NCI-H446 treated with DMSO at 0.1 percent for 48 hours (cell line): ENCODE measurements at regions not wholly inside any gene's neighbourhood (a gene's known extent, or its start where the extent isn't known, plus 50 kb on each side); places are given as distances from the start of the nearest gene placed in this dataset.
"Not testable (repeated sequence)": the region's sequence is repeated elsewhere in the genome, so short reads cannot be mapped to it uniquely, and the experiment has no call there.

Experiments used
- DNase-seq: peaks from one replicate; lab custom pipeline; 2025; lab: John Stamatoyannopoulos, UW

DNA sequence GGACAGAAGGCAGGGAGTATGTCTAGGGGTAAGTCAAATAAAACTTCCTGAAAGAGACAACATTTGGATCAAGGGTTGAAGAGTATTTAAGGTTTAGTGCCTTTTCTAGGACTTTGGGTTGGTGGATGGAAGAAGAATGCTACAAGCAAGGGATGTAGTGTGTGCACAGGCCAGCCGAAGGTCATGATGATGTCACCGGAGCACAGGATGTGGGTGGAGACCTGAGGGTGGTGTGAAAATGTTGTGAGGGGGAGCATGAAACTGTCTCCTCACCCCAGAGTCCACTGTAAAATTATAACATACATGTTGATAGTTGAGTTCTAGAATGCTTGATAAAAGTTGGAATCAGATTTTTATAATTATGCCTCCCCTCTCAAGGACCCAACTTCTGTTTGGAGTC, 553.3 kb upstream of the SGCD start:
- DNase-seq = no peak

DNA sequence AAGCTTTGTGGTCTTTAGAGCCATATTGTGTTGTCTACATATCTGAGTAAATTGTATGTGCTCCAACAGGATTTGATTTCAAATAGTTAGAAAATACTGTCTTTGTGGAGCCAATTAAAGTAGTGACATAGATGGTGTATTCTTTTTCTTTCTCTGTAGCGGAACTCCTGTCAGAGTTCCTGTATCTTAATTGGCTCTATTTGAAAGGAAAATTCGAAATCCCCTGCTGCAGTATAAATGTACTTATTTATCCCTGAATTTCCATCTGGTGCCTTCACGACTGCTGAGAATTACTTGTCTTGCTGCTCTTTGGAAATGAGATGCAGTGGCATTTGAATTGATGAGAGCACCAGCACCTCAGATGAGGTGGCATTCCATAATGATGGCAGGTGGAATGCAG, 546.7 kb upstream of the SGCD start:
- no peak for DNase-seq

DNA sequence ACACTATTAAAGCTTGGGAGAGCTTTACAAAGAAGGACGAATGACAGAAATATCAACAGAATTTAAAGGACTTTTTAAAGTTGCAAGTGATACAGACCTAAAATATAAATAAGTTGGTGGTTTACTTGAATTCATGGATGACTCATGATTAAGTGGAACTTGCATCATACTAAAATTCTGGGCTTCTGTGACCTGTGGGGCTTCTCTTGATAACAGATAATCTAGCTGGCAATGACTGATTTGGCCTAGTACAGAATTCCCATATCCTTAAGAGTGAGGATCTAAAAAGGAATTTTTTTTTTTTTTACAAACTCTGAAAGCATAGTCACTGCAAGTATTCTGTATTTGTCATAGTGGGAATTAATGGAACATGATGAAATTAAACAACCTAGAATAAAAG, 543.7 kb upstream of the SGCD start:
- DNase-seq = no peak

DNA sequence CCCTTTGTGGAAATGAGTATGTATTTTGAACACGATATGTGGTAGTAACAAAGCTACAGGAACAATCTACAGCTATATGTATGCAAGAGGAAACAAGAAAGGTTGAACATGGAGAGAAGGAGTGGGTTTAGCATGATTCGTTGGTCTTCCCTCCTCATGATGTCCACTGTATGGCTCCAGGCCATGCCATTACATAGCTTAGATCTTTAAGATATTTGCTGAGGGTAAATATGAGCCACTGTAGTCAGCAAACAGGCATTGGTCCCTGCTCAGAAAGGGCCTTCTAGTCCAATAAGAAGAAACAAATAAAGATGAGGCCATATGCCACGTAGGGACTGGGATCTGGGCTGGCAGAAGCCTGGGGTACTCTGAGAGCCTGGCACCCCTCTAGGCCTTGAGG, 543.2 kb upstream of the SGCD start:
- no peak for DNase-seq

DNA sequence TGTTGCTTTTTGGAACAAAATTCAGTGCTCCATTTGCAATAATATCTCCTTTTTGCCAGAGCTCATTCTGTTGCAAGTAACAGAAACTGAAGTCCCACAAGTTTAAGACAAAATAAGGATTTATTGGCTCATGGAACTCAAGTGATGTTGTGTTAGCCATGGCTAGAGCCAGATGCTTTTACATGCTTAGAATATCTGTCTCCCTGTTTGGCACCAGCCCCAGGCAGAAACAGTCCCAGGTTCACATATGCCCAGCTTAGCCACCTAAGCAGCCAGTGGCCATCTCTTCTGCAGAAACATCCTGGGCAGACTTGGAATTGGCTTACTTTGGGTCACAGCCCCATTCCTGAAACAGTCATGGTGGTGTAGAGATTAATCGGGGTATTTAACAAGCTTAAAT, 540.9 kb upstream of the SGCD start:
- no peak for DNase-seq

DNA sequence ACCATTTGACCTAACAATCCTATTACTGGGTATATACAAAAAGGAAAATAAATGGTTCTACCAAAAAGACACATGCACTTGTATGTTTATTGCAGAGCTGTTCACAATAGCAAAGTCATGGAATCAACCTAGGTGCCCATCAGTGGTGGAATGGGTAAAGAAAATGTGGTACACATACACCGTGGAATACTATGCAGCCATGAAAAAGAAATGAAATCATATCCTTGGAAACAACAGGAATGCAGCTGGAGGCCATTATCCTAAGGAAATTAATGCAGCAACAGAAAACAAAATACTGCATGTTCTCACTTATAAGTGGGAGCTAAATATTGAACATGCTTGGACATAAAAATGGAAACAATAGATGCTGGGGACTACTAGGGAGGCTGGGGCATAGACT, 534.1 kb upstream of the SGCD start:
- no peak for DNase-seq

DNA sequence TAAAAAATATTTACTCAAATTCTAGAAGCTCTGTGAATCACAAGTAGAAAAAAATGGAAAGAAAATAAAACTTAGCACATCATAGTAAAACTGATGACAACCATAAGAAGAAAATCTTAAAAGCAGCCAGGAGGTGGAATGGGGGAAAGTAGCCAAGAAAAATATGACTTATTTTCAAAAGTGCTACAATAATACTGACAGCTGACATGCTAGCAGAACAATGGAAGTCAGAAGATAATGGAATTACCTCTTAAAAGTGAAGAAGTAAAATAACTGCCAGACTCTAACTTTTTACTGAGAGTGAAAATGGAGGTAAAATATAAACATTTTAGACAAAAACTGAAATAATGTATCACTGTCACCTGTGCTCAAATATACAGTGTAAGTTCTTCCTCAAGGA, 532.2 kb upstream of the SGCD start:
- DNase-seq = no peak

DNA sequence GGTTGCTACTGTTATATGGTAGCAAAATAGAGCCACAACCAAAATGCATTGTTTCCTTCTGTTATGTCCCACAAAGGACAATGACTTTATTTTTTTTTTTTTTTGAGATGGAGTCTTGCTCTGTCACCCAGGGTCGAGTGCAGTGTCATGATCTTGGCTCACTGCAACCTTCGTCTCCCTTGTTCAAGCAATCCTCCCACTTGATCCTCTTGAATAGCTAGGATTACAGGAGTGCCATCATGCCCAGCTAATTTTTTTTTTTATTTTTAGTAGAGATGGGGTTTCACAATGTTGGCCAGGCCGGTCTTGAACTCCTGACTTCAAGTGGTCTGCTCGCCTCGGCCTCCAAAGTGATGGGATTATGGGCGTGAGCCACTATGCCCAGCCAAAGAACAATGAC, 527.7 kb upstream of the SGCD start:
- no peak for DNase-seq

DNA sequence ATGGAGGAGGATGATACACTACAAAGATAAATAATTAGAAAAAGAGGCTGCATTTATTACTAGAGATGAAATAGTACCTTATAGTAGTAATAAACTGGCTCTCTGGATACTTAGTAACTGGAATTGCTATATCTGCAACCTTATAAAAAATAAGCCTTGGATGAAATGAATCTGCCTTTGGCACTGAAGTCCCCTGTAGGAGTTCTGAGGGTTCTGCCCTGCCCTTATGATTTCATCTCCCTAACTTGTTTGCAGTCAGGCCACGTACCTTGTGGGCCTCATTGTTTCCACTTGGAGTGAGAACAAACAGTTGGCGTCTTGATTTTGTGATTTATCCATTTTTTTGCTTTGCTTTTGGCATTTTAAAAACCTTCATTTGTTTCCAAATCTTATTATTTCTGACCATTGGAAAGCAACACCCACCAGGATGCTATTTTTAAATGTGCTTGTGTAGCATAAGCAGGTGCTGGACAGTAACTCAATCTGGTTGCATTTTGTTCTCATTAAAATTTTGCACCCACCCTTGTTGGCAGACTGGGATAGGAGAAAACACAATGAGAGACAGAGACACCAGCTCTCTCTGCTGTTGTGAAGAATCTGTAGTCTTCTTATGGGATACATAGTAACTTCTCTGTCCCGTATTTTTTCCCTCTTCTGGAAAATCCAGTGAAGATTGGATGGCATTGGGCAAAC, 518.9 kb upstream of the SGCD start:
- no peak for DNase-seq

DNA sequence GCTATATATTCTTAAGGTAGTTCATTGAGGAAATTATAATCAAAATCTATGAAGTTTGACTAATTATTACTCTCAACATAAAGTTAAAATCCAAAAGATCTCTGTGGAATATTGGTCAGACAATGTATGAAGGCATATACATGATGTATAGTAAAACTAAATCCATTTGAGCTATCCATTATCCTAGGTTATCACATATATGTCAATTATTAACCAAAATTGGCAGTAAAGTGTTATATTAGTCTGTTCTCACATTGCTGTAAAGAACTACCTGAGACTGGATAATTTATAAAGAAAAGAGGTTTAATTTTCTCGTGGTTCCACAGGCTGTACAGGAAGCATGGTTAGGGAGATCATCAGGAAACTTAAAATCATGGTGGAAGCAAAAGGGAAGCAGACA, 511.7 kb upstream of the SGCD start:
- no peak for DNase-seq

DNA sequence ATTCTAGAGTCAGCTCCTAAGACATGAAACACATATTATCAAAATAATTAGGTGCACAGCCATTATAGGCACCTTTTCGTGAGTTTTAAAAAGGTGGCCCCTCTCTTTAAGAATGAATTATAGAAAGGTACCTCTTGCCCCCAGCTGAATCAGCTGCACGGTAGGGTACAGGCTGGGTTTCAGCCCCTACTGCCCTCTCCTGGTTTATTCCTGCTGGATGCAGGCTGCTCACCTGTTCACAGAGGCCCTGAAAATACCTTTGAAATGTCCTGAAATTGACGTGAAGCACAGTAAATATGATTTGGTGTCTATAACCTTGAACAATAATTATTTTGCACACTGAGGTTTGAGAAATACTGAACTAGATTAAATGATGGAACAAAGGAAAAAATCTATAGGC, 504.8 kb upstream of the SGCD start:
- DNase-seq = no peak

DNA sequence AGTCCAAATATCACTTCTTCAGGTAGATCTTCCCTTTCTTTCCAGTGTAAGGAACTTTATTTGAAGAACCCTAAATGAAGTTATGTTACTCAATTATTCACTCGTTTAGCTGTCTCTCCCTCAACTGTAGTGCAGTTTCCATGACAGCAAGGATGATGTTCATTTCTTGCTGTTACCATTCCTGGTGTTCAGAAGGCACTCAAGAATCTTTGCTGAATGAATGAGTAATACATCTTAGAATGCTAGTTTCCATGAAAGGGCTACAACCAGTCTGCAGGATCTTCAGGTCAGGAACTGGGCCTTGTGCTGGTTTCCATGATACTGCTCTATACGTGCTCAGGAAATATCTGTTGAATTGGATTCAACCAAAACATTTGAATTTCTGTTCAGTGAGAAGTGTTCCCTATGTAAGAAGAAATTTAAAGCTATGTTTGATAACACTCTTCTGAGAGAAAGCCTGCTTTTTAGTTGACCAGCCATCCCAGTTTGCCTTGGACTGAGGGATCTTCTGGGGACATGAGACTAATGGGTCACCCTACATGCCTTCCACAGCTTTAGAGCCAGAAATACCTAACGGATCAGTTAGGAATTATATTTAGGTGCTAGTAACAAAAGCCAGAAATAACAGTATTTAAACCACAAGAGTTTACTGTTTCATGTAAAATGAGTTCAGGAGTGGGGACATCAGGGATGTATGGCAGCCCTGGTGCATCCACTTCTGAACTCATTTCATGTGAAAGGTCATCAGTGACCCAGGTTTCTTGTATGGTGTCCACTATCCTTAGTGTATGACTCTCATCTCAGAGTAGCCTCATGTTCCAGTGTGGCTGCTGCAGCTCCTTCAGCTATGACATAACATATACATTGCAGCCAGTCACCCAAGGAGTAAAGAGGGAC, 500.1 kb upstream of the SGCD start:
- DNase-seq = no peak

DNA sequence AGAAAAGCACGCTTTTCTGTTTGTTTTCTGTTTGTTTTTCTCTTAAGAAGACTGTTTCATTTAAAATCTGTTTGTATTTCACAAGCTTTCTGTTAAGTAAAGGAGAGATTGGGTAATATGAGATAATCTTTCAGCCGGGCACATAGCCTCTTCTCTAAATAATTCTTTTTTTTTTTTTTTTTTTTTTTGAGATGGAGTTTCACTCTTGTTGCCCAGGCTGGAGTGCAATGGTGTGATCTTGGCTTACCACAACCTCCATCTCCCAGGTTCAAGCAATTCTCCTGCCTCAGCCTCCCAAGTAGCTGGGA, 499.5 kb upstream of the SGCD start:
- DNase-seq = not testable (repeated sequence)

DNA sequence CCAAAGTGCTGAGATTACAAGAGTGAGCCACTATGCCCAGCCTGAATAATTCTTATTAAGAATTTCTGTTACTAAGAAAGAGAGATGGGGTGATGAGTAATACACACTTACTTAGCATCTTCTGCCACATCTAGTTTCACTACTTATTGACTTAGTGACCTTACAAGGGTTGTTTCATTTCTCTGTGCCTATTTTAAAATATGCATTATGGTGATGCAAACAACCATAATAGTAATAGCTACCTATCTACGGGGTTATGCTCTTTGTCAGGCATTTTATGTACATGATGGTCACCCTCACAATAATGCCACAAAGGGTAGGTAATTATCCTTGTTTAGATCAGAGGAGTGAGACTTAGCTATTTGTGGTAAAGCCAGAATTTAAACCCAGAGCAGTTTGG, 499.0 kb upstream of the SGCD start:
- DNase-seq = no peak

DNA sequence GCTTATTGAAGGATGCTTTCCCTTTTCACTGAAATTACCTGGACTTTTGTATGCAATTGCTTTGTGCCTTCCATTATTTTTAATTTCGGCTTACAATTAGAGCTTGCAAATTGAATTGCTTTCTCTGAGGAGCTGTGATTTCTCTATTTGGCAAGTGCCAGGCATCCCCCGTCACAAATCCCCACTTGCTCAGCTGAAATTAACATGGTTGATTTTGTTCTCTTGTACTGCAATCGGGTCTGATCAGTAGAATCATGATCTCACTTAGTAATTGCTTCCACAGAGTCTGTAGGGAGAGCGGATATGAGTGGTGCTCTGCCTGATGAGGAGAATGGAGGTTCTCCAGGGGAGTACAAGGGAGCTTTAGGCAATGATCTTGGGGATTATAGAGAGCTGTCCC, 495.5 kb upstream of the SGCD start:
- DNase-seq = no peak

DNA sequence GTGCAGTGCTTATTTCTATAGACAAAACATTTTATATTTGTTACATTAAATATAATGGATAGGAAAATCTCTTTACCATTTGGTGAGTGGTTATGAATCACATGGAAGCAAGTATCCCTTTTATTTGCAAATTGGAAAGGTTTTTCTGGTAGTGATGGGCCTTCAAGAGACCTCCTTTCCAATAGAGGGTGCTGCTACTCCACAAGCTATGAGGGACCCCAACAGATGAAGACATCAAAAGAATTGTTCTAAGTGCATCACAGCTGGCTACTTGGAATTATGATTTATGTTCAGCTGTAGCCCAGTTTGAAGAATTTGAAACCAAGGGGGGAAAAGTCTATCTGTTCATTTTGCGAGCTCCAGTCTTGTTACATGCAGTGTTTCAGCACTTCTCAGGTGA, 493.7 kb upstream of the SGCD start:
- no peak for DNase-seq

DNA sequence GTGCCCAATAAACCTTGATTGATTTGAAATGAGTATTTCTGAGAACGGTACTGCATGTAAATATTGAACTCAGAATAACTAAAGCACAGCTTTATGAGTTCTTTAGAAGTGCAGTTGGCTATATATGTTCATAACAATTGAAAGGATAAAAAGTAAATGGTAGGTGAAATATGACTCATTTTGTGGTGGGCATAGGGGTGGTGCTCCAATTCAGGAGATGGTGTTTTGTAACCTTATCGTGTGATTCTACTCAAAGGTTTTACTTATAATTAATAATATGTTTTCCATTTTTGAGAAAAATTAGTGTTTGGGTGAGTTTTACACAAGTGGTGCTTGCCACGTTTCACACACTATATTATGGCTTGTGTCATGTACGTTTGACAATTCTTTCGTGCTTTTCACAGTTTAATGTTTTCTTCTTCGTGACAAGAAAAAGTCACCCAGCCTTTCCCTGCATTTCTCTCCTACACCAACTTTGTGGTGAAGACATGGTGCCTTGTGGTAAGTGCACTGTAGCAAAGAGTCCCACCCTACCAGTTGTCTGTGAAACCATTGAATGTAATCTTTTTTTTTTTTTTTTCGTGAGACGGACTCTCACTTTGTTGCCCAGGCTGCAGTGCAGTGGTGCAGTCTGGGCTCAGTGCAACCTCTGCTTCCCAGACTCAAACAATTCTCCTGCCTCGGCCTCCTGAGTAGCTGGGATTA, 492.5 kb upstream of the SGCD start:
- no peak for DNase-seq

DNA sequence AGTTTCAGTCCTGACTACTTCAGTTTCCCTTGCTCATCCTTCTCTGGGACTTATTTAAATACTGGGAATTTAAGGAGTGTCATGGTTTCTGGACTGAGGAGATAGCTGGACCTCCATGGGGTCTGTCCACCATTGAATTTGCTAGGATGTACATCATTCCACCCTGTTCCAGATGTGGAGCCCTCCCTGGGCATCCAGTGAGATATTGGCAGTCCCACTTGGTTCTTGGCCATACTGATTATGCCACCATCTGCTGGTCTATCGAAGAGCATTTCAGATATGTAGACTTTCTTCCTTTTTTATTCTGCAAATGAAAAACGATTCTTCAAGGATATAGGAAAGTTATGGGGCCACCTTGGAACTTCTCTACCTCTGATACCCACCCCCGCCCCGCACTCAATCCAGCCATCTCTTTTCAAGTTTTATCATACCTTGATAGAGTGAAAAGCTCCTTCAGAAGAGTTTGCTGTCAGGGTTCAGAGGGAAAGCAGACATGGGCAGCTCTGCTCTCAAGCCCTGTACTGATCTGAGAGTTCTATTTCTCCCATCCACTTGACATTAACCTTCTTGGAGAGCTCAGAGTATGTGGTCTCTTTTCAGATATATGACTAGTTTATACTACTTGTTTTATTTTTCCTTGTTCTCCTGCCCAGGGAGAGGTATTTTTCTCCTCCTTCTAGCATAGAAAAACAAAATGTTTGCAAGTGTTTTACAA, 490.7 kb upstream of the SGCD start:
- no peak for DNase-seq

DNA sequence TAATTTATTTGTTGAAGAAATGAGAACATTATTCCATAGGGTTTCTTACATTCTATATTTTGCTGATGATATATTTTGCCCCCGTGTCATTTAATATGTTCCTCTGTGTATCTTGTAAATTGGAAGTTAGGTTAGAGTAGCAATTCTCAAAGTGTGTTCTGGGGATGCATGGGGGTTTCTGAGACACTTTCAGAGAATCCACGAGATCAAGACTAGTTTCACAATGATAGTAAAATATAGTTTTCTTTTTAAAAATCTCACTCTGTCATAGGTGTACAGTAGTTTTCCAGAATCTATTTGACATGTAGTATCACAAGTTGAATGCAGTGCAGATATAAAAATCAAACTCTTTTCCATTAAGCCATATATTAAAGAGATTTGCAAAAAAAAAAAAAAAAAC, 488.6 kb upstream of the SGCD start:
- DNase-seq = no peak

DNA sequence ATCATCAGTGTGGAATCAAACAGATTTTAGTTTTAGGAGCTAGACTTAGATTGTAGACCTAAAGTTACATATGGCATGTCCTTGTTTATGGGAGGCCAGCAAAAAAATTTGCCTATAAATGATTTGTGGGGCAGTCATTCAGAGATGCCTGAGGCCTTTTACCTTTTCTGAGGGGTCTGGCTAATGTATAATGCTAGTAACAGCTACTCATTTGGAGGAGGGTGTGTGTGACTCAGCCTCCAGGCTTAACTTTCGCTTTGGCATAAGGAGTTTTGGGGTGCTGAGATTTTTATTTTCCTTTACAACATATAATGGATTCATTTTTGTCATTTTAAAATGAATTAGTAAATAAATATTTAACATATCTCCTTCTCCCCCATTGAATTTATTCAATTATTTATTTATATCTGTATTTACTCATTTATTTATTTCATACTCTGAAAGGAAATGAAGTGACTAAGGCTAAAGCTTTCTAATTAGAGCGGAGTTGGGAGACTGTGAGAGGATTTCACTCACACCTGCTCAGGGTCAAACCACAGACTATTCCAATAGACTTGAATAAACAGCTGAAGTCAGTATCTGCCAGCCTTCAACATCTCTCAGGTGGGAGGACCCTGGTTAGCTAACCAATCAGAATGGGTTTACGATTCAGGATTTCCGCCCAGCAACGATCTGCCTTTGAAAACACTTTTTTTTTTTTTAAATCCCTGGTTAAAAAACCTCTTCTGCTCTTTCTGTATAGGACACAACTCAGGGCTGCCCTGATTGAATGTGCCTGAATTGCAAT, 487.5 kb upstream of the SGCD start:
- no peak for DNase-seq

DNA sequence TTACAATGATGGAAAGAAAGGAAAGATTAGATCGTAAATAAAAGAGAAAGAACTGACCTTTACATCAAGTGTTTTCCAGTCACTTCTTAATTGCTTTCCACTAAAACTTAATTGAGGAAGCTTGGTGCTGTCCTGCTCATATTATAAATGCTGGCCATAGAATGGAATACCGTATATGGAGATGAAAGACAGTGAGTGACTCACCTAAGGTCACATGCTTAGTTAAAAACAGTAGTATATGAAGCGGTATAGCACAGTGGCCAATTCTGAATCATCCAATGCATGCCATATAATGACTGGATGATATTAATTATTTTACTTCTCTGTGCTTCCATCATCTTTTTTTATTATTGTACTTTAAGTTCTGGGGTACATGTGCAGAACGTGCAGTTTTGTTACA, 482.4 kb upstream of the SGCD start:
- DNase-seq = no peak

DNA sequence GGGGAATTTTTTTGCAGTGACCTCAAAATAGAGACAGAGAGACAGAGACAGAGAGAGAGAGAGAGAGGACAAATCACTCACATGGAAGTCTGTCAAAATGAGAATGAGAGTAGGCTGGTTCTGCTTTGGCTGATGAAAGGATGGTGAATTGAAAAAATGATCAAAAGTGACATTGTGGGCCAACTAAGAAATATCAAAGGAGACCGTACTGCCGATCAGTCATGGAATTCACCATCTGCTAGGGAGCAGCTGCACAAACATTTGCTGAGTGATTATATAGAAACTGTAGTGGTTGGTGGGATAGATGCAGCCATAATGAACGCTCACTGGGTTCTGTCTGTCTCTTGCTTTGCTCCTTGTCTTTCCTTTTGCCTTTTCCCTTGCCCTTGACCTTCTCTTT, 476.6 kb upstream of the SGCD start:
- DNase-seq = no peak
